AG04450 (cell line): ENCODE measurements at regions not wholly inside any gene's neighbourhood (a gene's known extent, or its start where the extent isn't known, plus 50 kb on each side); places are given as distances from the start of the nearest gene placed in this dataset.

Experiments used
- CTCF ChIA-PET: fragments of 300-600, 350-600 bp; formaldehyde crosslinking; extraction: SDS; loops from one replicate; lab custom pipeline; 2022; ENCODE audit warnings: antibody characterized with exemption, inconsistent platforms; lab: Charles Lee
- POLR2A ChIA-PET: fragments of 350-600 bp; formaldehyde crosslinking; extraction: SDS; loops from one replicate; lab custom pipeline; 2021; ENCODE audit warnings: antibody characterized with exemption, inconsistent platforms; lab: Yijun Ruan, JAX
- DNase-seq: peaks from one replicate; pipeline ENCODE4 v3.0.0-alpha.2; 2011; ENCODE audit warnings: low read depth, low spot score
- H3K27ac ChIP-seq: one replicate; pipeline ENCODE4 v1.5.1; 2012; ENCODE audit warnings: low read depth, low read length, control low read depth
- H3K27me3 ChIP-seq: one replicate; pipeline ENCODE4 v1.6.0; 2012; ENCODE audit warnings: low read length; ENCODE audit not compliant: control insufficient read depth, insufficient read depth
- H3K4me3 ChIP-seq: 2 replicates; pipeline ENCODE4 v1.5.1; 2011; ENCODE audit warnings: mild to moderate bottlenecking, low read depth, low read length, control low read depth
- H3K9me3 ChIP-seq: 2 replicates; pipeline ENCODE4 v1.5.1; 2012; ENCODE audit warnings: low read length; ENCODE audit not compliant: control insufficient read depth, insufficient read depth
- CTCF ChIP-seq: IDR thresholded peaks from 2 replicates; pipeline ENCODE4 v1.5.1; 2011; ENCODE audit warnings: low read depth, low read length, control low read depth, inconsistent platforms

DNA sequence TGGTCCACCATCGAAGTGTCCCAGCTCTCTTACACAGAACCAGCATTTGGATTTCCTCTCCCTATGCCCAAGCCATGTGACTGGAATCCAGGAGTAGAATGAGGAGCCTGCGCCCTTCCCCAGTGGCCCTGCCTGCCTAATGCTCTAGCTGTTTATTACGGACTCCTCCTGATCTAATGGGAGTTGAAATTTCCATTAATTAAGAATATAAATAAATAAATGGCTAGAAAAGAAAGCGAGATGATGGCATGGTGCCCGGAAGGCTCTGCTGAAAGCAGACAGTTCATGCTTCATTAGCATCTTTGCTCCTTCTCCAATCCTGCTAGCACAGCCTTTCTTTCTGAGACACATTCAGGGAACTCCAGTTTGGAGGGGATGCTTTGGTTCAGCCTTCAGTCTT lies 216.2 kb downstream of the SEC16B start:
- ChIA-PET CTCF (no interaction called here), POLR2A (no interaction called here)
- Histone ChIP-seq H3K4me3 (no peak overlapping the region), H3K27ac (no peak overlapping the region), H3K9me3 (no peaks in the 10 kb centered on the region), H3K27me3 (no peaks in the 10 kb centered on the region)
- DNase-seq = no peak
- TF ChIP-seq CTCF = no peak

DNA sequence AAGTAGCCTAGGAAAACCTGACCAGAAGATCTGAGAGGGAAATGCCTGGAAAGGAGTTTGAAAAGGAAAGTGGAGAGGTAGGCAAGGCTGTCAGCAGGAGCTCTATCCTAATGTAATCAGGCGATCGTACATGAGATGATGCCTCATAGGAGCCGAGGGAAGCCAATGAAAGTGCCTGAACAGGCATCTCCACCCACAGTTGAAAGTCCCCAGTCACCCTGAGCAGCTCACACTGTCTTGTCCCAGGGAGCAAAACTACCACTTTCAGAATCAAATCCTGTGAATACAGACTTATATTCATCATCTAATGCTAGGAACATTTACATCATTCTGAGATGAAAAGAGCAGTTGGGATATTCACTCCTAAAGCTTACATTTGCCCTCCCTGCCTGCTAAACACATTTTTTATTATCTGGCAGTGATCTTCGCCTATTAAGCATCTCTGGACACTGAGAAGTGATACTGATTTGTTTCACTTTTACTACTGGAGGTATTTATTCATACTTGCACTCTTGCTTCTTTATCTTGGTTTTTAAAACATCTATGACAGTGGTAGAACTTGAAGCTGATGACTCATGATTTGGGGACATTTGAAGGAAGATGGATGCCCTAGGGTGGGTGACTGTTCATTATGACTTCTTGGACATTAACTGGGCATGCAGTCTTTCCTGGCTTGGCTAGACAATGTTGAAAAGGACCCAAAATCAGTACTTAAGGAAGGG lies 221.6 kb downstream of the SEC16B start:
- no peak for TF ChIP-seq CTCF
- ChIA-PET POLR2A (no interaction called here), CTCF (no interaction called here)
- no peak overlapping the region for H3K27ac ChIP-seq
- no peaks in the 10 kb centered on the region for H3K9me3 ChIP-seq
- H3K4me3 ChIP-seq = no peak overlapping the region
- H3K27me3 ChIP-seq = no peaks in the 10 kb centered on the region
- no peak for DNase-seq

DNA sequence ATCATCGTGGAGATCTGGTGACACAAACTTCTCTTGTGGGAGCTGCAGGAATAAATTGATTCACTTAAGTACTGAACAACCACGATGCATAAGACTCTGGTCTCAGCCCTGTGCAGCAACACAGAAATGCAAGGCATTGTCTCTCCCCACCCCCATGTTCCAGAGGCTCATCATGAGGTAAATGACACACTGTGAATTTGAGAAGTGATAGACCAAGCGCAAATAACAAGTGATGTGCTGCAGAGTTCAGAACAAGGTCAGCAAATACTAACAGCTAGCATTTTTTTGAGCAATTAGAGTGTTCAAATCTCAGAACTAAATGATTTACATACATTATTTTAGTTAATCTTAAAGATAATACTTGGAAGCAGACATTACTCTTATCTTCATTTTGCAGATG lies 223.7 kb downstream of the SEC16B start:
- ChIA-PET POLR2A (no interaction called here), CTCF (no interaction called here)
- no peak for DNase-seq
- Histone ChIP-seq H3K9me3 (no peaks in the 10 kb centered on the region), H3K27ac (no peak overlapping the region), H3K27me3 (no peaks in the 10 kb centered on the region), H3K4me3 (no peak overlapping the region)
- TF ChIP-seq CTCF = no peak

GRCh38 chr1:177744906-177745305 lies 225.0 kb downstream of the SEC16B start:
- ChIA-PET CTCF (interaction anchor here (0.9 kb wide), 1 partner anchor 201 kb away, joined by 3 read pairs; no protein-coding TSS in a partner anchor), POLR2A (no interaction called here)
- H3K27ac ChIP-seq = no peak overlapping the region

More at GRCh38 chr1:177744906-177745305, 225.0 kb downstream of the SEC16B start:
- Histone ChIP-seq H3K27me3 (no peaks in the 10 kb centered on the region), H3K4me3 (no peak overlapping the region), H3K9me3 (no peaks in the 10 kb centered on the region)
- no peak for DNase-seq
- no peak for TF ChIP-seq CTCF
